ENCODE measurements at regions not wholly inside any gene's neighbourhood (a gene's known extent, or its start where the extent isn't known, plus 50 kb on each side); places are given as distances from the start of the nearest gene placed in this dataset.

- H3K9me3 Mint-ChIP-seq = peaks cover 6% of the 10 kb centered on the region
Observed at GRCh38 chr11:119551420-119552105, 128.6 kb upstream of the THY1 start.

GRCh38 chr11:119550053-119550752 is 127.2 kb upstream of the THY1 start:
- no peaks in the 10 kb centered on the region for H3K36me3 Mint-ChIP-seq (ENCODE audit: low read depth)
- no peaks in the 10 kb centered on the region for H3K4me1 Mint-ChIP-seq
- H3K27me3 Mint-ChIP-seq (ENCODE audit: low read depth) = no peaks in the 10 kb centered on the region
- TF ChIP-seq CTCF (conservative IDR thresholded peaks at IDR 0.05) = no peak
- DNase-seq (ENCODE audit: low read depth, low spot score) = no peak
- no peaks in the 10 kb centered on the region for H3K9me3 Mint-ChIP-seq
- H3K4me3 Mint-ChIP-seq = no peak overlapping the region
- H3K27ac Mint-ChIP-seq (ENCODE audit: unreplicated experiment) = no peak overlapping the region

More at GRCh38 chr11:119551420-119552105, 128.6 kb upstream of the THY1 start:
- Mint-ChIP-seq H3K4me3 (no peak overlapping the region), H3K4me1 (no peaks in the 10 kb centered on the region), H3K36me3 (ENCODE audit: low read depth) (no peaks in the 10 kb centered on the region), H3K27me3 (ENCODE audit: low read depth) (no peaks in the 10 kb centered on the region), H3K27ac (ENCODE audit: unreplicated experiment) (no peak overlapping the region)
- TF ChIP-seq CTCF (conservative IDR thresholded peaks at IDR 0.05) = no peak
- DNase-seq (ENCODE audit: low read depth, low spot score) = no peak

- no peak overlapping the region for H3K27ac Mint-ChIP-seq (ENCODE audit: unreplicated experiment)
- no peak overlapping the region for H3K4me3 Mint-ChIP-seq
- no peaks in the 10 kb centered on the region for H3K4me1 Mint-ChIP-seq
- no peak for TF ChIP-seq CTCF (conservative IDR thresholded peaks at IDR 0.05)
- DNase-seq (ENCODE audit: low read depth, low spot score) = no peak
- no peaks in the 10 kb centered on the region for H3K36me3 Mint-ChIP-seq (ENCODE audit: low read depth)
- no peaks in the 10 kb centered on the region for H3K9me3 Mint-ChIP-seq
- H3K27me3 Mint-ChIP-seq (ENCODE audit: low read depth) = no peaks in the 10 kb centered on the region
Observed at GRCh38 chr11:119547511-119547910, 124.5 kb upstream of the THY1 start.

- Mint-ChIP-seq H3K9me3 (no peaks in the 10 kb centered on the region), H3K36me3 (ENCODE audit: low read depth) (no peaks in the 10 kb centered on the region), H3K4me1 (no peaks in the 10 kb centered on the region), H3K27me3 (ENCODE audit: low read depth) (no peaks in the 10 kb centered on the region), H3K27ac (ENCODE audit: unreplicated experiment) (no peak overlapping the region), H3K4me3 (no peak overlapping the region)
- no peak for TF ChIP-seq CTCF (conservative IDR thresholded peaks at IDR 0.05)
- DNase-seq (ENCODE audit: low read depth, low spot score) = no peak
Observed at GRCh38 chr11:119545978-119546915, 123.3 kb upstream of the THY1 start.

GRCh38 chr11:119540370-119541125 is 117.6 kb upstream of the THY1 start:
- no peak for TF ChIP-seq CTCF (conservative IDR thresholded peaks at IDR 0.05)
- no peak for DNase-seq (ENCODE audit: low read depth, low spot score)
- H3K9me3 Mint-ChIP-seq = no peaks in the 10 kb centered on the region
- H3K27me3 Mint-ChIP-seq (ENCODE audit: low read depth) = no peaks in the 10 kb centered on the region
- H3K36me3 Mint-ChIP-seq (ENCODE audit: low read depth) = no peaks in the 10 kb centered on the region
- no peak overlapping the region for H3K4me3 Mint-ChIP-seq
- H3K27ac Mint-ChIP-seq (ENCODE audit: unreplicated experiment) = no peak overlapping the region
- H3K4me1 Mint-ChIP-seq = no peaks in the 10 kb centered on the region

Measured in neural crest cell (in vitro differentiated cells).